ENCODE measurements at regions not wholly inside any gene's neighbourhood (a gene's known extent, or its start where the extent isn't known, plus 50 kb on each side); places are given as distances from the start of the nearest gene placed in this dataset.

DNA sequence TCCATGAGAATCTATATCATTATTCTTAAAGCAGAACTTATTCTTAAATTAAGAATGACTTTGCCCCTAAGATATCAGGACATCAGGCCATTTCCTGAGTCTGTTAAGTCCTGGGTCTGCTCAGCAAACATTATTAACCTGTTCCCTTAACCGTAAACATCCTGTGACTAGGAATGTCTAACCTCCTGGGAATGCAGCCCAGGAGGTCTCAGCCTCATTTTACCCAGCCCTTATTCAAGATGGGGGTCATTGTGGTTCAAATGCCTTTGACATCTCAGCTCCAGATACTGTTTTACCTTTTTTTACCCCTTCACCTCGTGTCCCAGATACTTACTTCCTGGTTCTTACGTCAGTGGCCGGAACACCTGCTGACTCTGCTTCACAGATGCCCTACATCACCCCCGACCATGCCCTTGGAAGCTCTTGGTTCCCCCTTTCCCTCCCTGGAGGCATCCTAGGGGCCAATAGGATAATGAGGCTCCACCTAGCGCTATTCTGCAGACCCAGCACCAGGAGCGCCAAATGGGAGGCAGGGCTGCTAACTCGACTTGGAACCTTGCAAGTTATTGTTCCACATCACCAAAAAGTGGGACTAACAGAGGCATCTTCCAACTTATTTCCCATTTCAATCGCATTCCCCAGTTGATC, 182.5 kb downstream of the MED10 start:
- TF ChIP-seq, protein P1, sequence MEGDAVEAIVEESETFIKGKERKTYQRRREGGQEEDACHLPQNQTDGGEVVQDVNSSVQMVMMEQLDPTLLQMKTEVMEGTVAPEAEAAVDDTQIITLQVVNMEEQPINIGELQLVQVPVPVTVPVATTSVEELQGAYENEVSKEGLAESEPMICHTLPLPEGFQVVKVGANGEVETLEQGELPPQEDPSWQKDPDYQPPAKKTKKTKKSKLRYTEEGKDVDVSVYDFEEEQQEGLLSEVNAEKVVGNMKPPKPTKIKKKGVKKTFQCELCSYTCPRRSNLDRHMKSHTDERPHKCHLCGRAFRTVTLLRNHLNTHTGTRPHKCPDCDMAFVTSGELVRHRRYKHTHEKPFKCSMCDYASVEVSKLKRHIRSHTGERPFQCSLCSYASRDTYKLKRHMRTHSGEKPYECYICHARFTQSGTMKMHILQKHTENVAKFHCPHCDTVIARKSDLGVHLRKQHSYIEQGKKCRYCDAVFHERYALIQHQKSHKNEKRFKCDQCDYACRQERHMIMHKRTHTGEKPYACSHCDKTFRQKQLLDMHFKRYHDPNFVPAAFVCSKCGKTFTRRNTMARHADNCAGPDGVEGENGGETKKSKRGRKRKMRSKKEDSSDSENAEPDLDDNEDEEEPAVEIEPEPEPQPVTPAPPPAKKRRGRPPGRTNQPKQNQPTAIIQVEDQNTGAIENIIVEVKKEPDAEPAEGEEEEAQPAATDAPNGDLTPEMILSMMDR (IDR thresholded peaks at IDR 0.05; ENCODE audit: control insufficient read depth, extremely low read depth, insufficient read depth), result no peak
- DNase-seq (ENCODE audit: low read depth), result no peak
- H3K4me3 ChIP-seq (ENCODE audit: low read depth, low read length), result no peak overlapping the region

DNA sequence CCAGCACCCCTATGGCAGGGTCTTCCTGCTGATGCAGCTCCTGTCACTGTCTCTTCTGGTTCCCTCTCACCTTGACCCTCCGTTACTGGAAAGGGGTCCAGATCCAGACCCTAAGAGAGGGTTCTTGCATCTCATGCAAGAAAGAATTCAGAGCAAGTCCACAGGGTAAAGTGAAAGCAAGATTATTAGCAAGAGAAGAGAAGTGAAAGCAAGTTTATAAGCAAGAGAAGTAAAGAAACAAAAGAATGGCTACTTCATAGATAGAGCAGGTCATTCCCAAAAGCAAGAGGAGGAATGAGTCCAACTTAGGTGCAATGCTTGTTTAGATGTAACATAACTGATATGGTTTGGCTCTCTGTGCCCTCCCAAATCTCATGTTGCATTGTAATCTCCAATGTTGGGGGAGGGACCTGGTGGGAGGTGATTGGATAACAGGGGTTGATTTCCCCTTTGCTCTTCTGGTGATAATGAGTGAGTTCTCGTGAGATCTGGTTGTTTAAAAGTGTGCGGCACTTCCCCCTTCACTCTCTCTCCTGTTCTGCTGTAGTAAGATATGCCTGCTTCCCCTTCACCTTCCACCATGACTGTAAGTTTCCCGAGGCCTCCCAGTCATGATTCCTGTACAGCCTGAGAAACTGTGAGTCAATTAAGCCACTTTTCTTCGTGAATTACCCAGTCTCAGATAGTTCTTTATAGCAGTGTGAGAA, 183.3 kb downstream of the MED10 start:
- no peak overlapping the region for H3K4me3 ChIP-seq (ENCODE audit: low read depth, low read length)
- no peak for DNase-seq (ENCODE audit: low read depth)

DNA sequence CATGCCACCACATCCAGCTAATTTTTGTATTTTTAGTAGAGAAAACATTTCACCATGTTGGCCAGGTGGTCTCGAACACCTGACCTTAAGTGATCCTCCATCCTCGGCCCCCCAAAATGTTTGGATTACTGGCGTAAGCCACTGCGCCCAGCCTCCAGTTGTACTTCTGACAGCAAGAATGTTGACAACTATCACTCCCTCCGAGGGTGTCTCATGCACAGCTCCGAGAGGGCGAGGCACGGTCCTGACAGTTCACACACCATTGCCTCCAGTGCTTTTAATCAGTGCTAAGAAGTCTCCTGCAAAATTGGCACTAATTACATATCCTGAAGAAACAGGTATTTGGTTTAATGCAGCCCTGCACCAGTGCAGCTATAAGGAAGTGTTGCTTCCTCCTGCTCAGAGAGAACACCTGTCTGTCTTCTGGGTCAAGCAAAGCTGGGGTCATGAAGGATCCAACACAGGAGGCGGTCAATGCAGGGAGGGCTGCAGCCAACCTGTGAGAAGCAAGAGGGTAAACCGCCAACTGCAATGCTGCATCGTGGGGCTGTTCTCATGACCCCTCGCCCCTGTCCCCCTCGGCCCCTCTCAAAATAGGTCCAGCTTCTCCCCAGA, 184.0 kb downstream of the MED10 start:
- TF ChIP-seq, protein P1 (IDR thresholded peaks at IDR 0.05; ENCODE audit: control insufficient read depth, extremely low read depth, insufficient read depth), result no peak
- H3K4me3 ChIP-seq (ENCODE audit: low read depth, low read length), result no peak overlapping the region
- no peak for DNase-seq (ENCODE audit: low read depth)

More for the DNA sequence above, 183.3 kb downstream of the MED10 start:
- TF ChIP-seq, protein P1 (IDR thresholded peaks at IDR 0.05; ENCODE audit: control insufficient read depth, extremely low read depth, insufficient read depth), result no peak

GRCh38 chr5:6193310-6193709, 185.0 kb downstream of the MED10 start:
- H3K4me3 ChIP-seq (ENCODE audit: low read depth, low read length), result no peak overlapping the region
- DNase-seq (ENCODE audit: low read depth), result peak; percentile 6
- TF ChIP-seq, protein P1 (IDR thresholded peaks at IDR 0.05; ENCODE audit: control insufficient read depth, extremely low read depth, insufficient read depth), result no peak

DNA sequence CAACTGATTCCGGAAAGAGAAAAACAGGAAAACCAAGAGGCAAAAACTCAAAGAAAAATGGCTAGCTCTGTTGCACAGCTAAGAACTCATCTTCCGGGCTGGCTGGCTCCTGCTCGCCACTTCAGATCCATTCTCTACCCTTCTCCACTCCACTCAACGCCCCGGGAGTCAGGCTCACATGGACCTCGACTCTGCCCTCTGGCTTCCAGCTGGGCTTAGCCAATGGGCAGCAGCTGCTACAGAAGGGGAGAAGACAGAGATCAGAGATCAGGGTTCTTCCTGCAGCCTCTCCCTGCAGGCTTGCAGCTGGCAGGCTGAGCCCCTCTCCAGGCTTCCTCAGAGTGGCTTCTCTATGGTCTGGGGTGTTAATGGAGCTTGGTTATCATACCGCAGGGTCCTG, 187.5 kb downstream of the MED10 start:
- DNase-seq (ENCODE audit: low read depth), result no peak
- TF ChIP-seq, protein P1 (IDR thresholded peaks at IDR 0.05; ENCODE audit: control insufficient read depth, extremely low read depth, insufficient read depth), result no peak
- H3K4me3 ChIP-seq (ENCODE audit: low read depth, low read length), result no peak overlapping the region

DNA sequence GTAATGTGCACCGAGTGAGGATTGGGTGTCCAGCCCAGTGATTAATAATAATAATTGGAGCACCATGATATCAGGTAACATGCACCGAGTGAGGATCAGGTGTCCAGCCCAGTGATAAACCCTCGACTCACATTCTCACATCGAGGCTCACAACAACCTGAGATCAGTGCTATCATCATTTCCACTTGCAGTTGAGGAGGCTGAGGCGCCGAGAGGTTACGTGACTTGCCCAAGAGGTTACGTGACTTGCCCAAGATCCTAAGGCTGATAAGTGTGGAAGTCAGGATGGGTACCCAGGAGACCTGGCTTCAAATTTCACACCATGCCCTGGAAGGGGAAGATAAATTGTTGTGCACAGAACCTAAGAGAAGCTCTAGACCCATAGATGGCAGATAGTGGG, 189.4 kb downstream of the MED10 start:
- no peak for DNase-seq (ENCODE audit: low read depth)
- no peak overlapping the region for H3K4me3 ChIP-seq (ENCODE audit: low read depth, low read length)
- TF ChIP-seq, protein P1 (IDR thresholded peaks at IDR 0.05; ENCODE audit: control insufficient read depth, extremely low read depth, insufficient read depth), result no peak
